OCI-LY1 (cell line): ENCODE measurements at regions not wholly inside any gene's neighbourhood (a gene's known extent, or its start where the extent isn't known, plus 50 kb on each side); places are given as distances from the start of the nearest gene placed in this dataset.

ENCODE experiments used
- H2AFZ ChIP-seq: fragments of 200-600 bp; sonication (generic), shearing (Covaris generic); 2 replicates; pipeline ENCODE4 v1.6.0; 2014; ENCODE audit warnings: antibody characterized with exemption, mild to moderate bottlenecking, low read length
- H3F3A ChIP-seq: fragments of 200-600 bp; sonication (generic), shearing (Covaris generic); 2 replicates; pipeline ENCODE4 v1.6.0; 2014; ENCODE audit warnings: mild to moderate bottlenecking, antibody characterized with exemption, low read length, moderate library complexity; ENCODE audit not compliant: insufficient read depth
- H3K27ac ChIP-seq: fragments of 200-600 bp; sonication (generic); 2 replicates; pipeline ENCODE4 v1.5.1; 2014; ENCODE audit warnings: low read length, mixed run types, mild to moderate bottlenecking, low read depth; ENCODE audit not compliant: poor library complexity, severe bottlenecking
- H3K27me3 ChIP-seq: fragments of 200-600 bp; sonication (generic); 2 replicates; pipeline ENCODE4 v1.6.0; 2014; ENCODE audit warnings: antibody characterized with exemption, mild to moderate bottlenecking, low read length, moderate library complexity; ENCODE audit not compliant: insufficient read depth
- H3K36me3 ChIP-seq: fragments of 200-600 bp; sonication (generic); 2 replicates; pipeline ENCODE4 v1.6.1; 2014; ENCODE audit warnings: mild to moderate bottlenecking, antibody characterized with exemption, low read length, moderate library complexity, mixed read lengths; ENCODE audit not compliant: insufficient read depth
- H3K4me1 ChIP-seq: fragments of 200-600 bp; sonication (generic); 2 replicates; pipeline ENCODE4 v1.5.1; 2014; ENCODE audit warnings: mild to moderate bottlenecking, low read length, moderate library complexity; ENCODE audit not compliant: insufficient read depth, severe bottlenecking
- H3K4me2 ChIP-seq: fragments of 200-600 bp; sonication (generic), shearing (Covaris generic); 2 replicates; pipeline ENCODE4 v1.6.1; 2014; ENCODE audit warnings: low read length
- H3K4me3 ChIP-seq: fragments of 200-600 bp; sonication (generic); 2 replicates; pipeline ENCODE4 v1.5.1; 2014; ENCODE audit warnings: low read length, low read depth, mild to moderate bottlenecking, mixed read lengths; ENCODE audit not compliant: poor library complexity, severe bottlenecking
- H3K79me2 ChIP-seq: fragments of 200-600 bp; shearing (Covaris generic); 2 replicates; pipeline ENCODE4 v1.6.1; 2016; ENCODE audit warnings: mixed run types, low read length, mixed read lengths; ENCODE audit not compliant: insufficient read depth
- H3K9ac ChIP-seq: fragments of 200-600 bp; sonication (generic), shearing (Covaris generic); 2 replicates; pipeline ENCODE4 v1.6.1; 2014; ENCODE audit warnings: mild to moderate bottlenecking, low read length, mixed read lengths
- H3K9me2 ChIP-seq: fragments of 200-600 bp; sonication (generic), shearing (Covaris generic); 2 replicates; pipeline ENCODE4 v1.6.1; 2014; ENCODE audit warnings: low read depth, mild to moderate bottlenecking, low read length, mixed read lengths
- H3K9me3 ChIP-seq: fragments of 200-600 bp; shearing (Covaris generic); 2 replicates; pipeline ENCODE4 v1.6.1; 2014; ENCODE audit warnings: low read length, mixed read lengths
- H4K20me1 ChIP-seq: fragments of 200-600 bp; sonication (generic), shearing (Covaris generic); 2 replicates; pipeline ENCODE4 v1.6.0; 2016; ENCODE audit warnings: mild to moderate bottlenecking, low read length; ENCODE audit not compliant: insufficient read depth
- EZH2 ChIP-seq: fragments of 200-600 bp; sonication (generic), shearing (Covaris generic); IDR thresholded peaks from 2 replicates; pipeline ENCODE4 v1.8.0; 2017; ENCODE audit warnings: borderline replicate concordance, mixed run types, mild to moderate bottlenecking, antibody characterized with exemption, low read length, moderate library complexity, mixed read lengths
- TF ChIP-seq, protein P1 (sequence below): fragments of 200-600 bp; sonication (generic), shearing (Covaris generic); IDR thresholded peaks from 2 replicates; pipeline ENCODE4 v1.5.1; 2017; ENCODE audit warnings: mild to moderate bottlenecking, antibody characterized with exemption, low read length, moderate library complexity, mixed read lengths

DNA sequence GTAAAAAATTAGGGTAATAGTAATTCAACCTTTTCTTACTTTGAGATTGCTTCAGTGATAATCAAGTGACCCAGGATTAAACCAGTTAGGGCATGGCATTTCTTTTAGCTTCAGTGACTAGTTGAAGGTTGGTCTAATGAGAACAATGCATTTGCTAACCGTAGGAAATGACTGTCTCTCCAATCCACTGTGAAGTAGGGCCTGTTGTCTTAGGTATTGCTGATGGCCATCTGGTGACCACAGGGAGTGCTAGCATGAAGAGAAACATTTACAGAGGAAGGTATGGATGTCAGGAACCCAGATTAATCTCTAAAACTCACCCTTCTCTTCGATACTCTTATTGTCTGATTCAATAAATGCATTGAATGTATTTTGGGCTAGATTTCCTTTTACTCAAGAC is 535.9 kb upstream of the SEMA6A start:
- Histone ChIP-seq H3K4me1 (no peaks in the 10 kb centered on the region), H2AFZ (no peak overlapping the region), H3K79me2 (no peaks in the 10 kb centered on the region), H3K4me2 (no peak overlapping the region), H3F3A (no peaks in the 10 kb centered on the region), H3K9me3 (no peaks in the 10 kb centered on the region), H3K36me3 (no peaks in the 10 kb centered on the region), H3K27ac (no peak overlapping the region), H3K9ac (no peak overlapping the region), H3K9me2 (no peaks in the 10 kb centered on the region), H4K20me1 (no peaks in the 10 kb centered on the region), H3K4me3 (no peak overlapping the region), H3K27me3 (no peaks in the 10 kb centered on the region)
- TF ChIP-seq, protein P1, sequence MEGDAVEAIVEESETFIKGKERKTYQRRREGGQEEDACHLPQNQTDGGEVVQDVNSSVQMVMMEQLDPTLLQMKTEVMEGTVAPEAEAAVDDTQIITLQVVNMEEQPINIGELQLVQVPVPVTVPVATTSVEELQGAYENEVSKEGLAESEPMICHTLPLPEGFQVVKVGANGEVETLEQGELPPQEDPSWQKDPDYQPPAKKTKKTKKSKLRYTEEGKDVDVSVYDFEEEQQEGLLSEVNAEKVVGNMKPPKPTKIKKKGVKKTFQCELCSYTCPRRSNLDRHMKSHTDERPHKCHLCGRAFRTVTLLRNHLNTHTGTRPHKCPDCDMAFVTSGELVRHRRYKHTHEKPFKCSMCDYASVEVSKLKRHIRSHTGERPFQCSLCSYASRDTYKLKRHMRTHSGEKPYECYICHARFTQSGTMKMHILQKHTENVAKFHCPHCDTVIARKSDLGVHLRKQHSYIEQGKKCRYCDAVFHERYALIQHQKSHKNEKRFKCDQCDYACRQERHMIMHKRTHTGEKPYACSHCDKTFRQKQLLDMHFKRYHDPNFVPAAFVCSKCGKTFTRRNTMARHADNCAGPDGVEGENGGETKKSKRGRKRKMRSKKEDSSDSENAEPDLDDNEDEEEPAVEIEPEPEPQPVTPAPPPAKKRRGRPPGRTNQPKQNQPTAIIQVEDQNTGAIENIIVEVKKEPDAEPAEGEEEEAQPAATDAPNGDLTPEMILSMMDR: no peak
- no peak for TF ChIP-seq EZH2

DNA sequence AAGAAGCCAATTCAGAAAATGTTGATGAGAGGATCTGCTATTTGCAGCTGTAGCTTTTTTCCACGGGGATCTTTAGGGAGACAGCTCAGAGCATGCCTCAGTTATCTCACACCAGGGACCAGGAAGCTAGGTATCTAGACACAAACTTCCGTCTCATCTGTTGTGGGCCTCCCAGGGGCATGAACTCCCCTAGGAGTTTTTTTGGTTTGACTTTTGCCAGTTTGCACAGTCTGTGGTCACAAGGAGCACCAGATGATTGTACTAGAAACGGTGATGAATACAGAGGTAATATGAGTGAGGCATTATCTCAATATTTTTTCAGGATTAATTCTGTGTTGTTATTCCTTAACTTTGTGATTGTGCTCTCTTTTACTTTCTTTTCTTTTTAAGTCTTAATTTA is 533.2 kb upstream of the SEMA6A start:
- TF ChIP-seq EZH2: no peak
- TF ChIP-seq, protein P1: no peak
- H3K27me3 ChIP-seq: no peaks in the 10 kb centered on the region

DNA sequence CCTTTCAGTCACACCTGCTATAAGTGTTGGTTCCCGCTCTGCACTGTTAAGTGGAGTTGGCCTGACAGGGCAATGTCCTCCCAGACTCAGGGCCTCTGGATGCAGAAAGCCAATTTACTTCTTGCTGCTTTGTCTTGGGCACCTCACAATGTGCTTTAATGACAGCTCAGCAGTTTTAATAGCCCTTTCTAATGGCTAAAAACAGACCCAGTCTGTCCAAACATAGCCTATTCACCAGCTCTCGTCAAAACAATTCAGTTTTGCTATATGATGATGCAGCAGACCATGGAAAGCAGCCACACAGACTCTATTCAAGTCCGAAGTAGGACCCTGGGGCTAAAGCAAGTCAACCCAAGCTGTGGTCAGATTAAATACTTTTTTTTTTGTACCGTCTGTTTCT is 529.1 kb upstream of the SEMA6A start:
- Histone ChIP-seq H3K27ac (no peak overlapping the region), H3K27me3 (no peaks in the 10 kb centered on the region), H3K9me3 (no peaks in the 10 kb centered on the region), H2AFZ (no peak overlapping the region), H4K20me1 (no peaks in the 10 kb centered on the region), H3K9me2 (no peaks in the 10 kb centered on the region), H3K9ac (no peak overlapping the region), H3F3A (no peaks in the 10 kb centered on the region), H3K4me1 (no peaks in the 10 kb centered on the region), H3K4me3 (no peak overlapping the region), H3K4me2 (no peak overlapping the region), H3K36me3 (no peaks in the 10 kb centered on the region), H3K79me2 (no peaks in the 10 kb centered on the region)
- TF ChIP-seq EZH2: no peak
- TF ChIP-seq, protein P1: no peak

More for the DNA sequence above, 533.2 kb upstream of the SEMA6A start:
- no peaks in the 10 kb centered on the region for H3K9me2 ChIP-seq
- H3K4me1 ChIP-seq: no peaks in the 10 kb centered on the region
- H3K4me2 ChIP-seq: no peak overlapping the region
- no peaks in the 10 kb centered on the region for H3K9me3 ChIP-seq
- no peak overlapping the region for H3K27ac ChIP-seq
- no peaks in the 10 kb centered on the region for H3F3A ChIP-seq
- H3K36me3 ChIP-seq: no peaks in the 10 kb centered on the region
- H3K79me2 ChIP-seq: no peaks in the 10 kb centered on the region
- no peaks in the 10 kb centered on the region for H4K20me1 ChIP-seq
- H2AFZ ChIP-seq: no peak overlapping the region
- H3K9ac ChIP-seq: no peak overlapping the region
- no peak overlapping the region for H3K4me3 ChIP-seq
